NCI-H128 (cell line): ENCODE measurements at regions not wholly inside any gene's neighbourhood (a gene's known extent, or its start where the extent isn't known, plus 50 kb on each side); places are given as distances from the start of the nearest gene placed in this dataset.

Experiments
- DNase-seq: peaks from one replicate; lab custom pipeline; 2025; ENCODE audit not compliant: unreplicated experiment; lab: John Stamatoyannopoulos, UW

GRCh38 chr9:79286992-79287707 lies 284.6 kb upstream of the TLE4 start:
- DNase-seq: no peak

- DNase-seq: no peak
Measured at GRCh38 chr9:79287708-79288290, 284.0 kb upstream of the TLE4 start.

DNA sequence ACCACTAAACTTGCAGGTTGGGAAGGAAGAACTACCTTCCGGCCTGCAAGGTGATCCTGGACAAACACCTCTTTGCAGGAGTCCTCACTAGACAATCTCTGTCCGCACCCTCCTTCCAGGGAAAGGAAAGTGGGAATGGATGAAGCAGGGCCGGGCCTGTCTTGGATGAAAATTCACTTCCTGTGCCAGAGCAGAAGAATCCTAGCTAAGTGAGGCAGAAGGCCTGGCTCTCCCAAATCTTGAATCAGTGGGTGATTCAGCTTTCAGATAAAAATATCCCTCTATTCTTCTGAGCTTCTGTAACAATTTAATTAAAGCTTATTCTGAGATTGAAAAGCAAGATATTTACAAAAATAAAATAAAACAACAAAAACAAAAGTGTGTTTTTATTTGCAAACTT lies 281.9 kb upstream of the TLE4 start:
- DNase-seq: no peak

GRCh38 chr9:79292731-79293280 lies 279.0 kb upstream of the TLE4 start:
- DNase-seq: no peak

DNA sequence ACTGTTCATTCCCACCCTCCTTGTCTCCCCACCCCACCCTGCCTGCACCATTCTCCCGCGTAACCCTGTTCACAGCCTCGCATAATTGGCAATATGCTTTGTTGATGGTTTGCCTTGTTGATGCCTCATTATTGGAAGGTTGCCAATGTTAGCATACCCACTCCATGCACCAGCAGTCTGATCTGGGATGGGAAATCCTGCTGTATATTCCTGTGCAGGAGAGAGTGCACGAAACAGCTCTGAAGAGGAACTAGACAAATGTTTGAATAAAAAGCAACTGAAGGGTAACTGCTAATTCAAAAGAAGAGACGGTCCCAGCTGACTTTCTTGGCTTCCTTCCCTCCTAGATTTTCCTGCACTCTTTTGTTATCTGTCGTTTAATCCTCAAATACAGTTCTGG lies 271.7 kb upstream of the TLE4 start:
- peak; percentile 83 for DNase-seq

- no peak for DNase-seq
Measured at GRCh38 chr9:79301085-79301484, 270.7 kb upstream of the TLE4 start.

DNA sequence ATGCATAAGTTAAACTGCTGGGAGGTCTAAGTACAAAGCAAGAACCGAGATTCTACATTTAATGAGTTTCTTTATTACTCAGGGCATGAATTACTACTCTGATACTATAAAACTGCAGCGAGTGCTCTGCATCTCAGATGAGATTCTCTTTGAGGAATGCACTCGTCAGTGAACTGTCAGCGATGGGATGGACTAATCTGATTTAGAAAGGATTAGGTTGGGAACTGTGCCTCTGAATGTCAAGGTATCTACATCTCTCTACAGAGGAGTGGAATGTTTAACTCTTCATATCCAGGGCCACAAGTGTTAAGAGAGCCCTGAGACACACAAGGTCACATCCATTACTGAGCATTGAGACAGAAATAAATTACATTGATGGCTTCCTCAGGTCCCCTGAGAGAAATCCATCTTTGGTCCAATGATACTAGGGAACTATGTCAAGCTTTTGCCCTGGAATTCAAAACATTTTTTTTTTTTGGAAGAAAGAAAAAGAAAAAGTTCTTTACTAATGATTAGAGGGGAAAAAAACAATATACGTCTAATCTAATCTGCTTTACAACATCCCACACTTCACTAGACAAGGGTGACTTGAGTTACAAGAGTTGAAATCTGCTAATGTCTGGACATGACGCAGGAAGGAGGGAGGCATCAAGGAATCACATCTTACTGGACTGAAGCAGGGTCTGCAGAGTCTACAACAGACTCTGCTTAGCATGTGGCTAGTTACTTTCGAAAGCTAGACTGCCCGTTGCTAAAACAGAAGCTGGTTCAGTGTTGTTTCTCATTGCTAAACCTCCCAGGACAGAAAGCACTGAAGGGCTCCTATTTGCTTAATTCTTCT lies 270.0 kb upstream of the TLE4 start:
- DNase-seq: no peak

DNA sequence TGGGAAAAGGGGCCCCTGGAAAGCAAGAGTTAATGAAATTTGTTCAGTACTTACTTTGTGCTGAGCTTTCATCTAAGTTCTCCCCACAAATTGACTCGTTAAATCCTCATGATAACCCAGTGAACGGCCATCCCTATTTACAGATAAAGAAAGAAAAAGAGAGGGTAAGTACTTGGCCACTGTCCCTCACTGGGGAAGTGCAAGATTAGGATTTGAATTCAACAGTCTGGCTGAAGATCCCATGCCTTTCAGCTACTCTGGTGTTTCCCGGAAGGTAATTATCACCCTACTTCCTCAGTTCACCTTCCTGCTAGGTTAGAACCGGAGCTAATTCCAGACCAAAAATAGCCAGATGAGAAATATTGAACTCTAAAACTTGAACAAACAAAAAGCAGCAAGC lies 269.2 kb upstream of the TLE4 start:
- DNase-seq: no peak

- DNase-seq: no peak
Measured at GRCh38 chr9:79308012-79308411, 263.8 kb upstream of the TLE4 start.

DNA sequence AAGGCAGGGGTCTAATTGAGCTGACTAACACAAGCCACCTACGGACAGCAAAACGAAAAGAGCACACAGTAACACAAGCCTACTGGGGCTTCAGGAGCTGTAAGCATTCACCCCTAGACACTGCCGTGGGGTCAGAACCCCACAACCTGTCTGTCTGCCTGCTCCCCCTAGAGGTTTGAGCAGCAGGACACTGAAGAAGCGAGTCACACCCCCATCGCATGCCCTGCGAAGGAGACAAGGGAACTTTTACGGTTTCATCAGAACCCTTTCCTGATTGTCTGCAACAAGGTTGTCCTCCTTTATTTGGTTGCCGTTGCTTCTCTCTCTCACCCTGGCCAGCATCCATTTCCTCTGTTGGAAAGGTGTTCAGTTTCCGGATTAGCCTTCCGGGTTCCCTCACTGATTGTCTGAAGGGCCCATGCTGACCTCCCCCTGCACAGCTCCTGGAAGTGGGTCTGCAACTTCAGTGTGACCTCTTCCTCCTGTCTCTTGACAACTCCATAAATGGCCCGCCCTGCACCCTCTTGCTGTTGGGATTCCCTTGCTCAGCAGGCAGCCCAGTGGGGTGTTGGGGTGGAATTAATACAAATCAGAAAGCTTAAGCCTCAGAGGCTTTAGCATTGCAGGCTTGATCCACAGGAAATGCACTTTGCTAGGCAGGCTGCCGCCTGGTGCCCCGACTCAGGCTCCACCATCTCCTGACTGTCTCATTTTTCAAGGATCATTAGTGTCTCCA lies 258.9 kb upstream of the TLE4 start:
- DNase-seq: no peak

- no peak for DNase-seq
Measured at GRCh38 chr9:79325501-79325900, 246.3 kb upstream of the TLE4 start.

- no peak for DNase-seq
Measured at GRCh38 chr9:79329861-79330260, 241.9 kb upstream of the TLE4 start.

DNA sequence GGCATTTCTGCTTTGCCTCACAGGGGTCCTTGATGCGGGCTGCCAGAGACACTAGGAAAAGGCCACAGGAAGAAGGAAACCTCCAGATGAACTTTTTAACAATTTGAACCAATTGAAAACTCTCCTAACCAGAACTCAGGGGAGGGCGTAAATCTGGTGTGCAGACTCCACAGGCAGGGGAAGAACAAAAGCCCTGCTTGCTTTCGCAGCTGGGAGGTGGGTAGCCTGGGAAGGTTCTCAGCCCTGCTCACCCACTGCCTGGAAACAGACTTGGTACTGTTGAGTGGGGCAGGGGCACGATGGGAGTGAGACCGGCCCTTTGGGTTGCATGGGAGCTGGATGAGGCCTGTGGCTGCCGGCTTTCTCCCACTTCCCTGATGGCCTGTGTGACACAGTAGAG lies 237.8 kb upstream of the TLE4 start:
- DNase-seq: no peak

DNA sequence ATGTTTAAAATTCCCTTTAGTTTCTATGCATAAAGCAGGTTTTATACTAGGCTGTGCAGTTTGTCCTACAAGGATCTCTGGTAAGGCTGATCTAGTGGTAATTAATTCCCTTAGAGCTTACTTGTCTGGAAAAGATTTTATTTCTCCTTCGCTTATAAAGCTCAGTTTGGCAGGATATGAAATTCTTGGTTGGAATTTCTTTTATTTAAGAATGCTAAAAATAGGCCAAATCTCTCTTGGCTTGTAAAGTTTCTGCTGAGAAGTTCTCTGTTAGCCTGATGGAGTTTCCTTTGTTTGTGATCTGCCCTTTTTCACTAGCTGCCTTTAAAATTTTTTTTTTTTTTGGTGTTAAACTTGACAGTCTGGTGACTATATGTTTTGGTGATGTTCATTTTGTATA lies 237.1 kb upstream of the TLE4 start:
- DNase-seq: no peak

DNA sequence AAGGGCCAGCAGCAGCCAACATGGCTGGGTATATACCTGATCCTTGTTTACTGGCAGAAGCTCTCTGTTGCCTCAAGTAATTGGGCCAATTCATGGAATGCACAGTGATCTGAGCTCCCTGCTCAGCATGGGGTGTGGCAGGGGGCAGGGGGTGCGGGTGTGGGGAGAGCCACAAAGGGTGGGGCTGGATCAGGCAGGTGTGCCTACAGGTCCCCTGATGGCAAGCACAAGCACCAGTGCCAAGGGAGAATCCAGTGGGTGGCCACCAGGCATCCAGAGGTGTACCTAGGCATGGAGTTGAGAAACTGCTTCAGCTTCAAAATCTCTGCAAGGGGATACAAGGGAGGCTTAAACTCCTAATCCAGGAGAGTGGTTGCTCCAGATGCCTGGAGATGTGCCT lies 235.8 kb upstream of the TLE4 start:
- DNase-seq: no peak

GRCh38 chr9:79341561-79341960 lies 230.2 kb upstream of the TLE4 start:
- DNase-seq: no peak

DNA sequence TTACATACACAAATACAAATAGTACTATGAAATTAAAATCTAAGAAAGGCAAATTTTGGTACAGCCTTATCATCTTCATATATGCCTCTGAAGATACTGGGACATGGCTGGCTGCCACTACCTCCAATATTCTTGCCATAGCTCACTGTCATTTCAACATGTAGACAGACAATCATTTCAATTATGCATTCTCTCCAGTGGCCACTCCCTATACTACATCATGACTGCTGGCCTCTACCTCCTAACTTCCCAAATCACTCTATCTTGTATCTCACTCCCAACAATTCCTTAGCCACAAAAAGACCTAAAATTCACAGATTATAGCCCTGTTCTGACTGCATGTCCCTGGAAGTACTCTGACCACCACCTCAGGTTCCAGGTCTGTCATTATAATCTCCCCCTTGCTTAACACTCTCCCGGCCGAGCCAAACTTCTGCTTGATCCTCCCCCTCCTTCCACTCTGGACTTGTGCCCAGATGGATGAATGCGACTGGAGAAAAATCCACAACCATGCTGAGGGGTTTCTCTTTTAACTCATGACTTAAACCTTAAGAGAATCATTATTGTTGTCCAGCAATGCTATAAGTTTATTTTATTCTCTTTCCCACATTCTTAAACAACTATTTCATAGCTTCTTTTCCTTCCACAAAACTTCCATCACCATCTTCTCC lies 225.3 kb upstream of the TLE4 start:
- DNase-seq: no peak

GRCh38 chr9:79352322-79352721 lies 219.4 kb upstream of the TLE4 start:
- no peak for DNase-seq

DNA sequence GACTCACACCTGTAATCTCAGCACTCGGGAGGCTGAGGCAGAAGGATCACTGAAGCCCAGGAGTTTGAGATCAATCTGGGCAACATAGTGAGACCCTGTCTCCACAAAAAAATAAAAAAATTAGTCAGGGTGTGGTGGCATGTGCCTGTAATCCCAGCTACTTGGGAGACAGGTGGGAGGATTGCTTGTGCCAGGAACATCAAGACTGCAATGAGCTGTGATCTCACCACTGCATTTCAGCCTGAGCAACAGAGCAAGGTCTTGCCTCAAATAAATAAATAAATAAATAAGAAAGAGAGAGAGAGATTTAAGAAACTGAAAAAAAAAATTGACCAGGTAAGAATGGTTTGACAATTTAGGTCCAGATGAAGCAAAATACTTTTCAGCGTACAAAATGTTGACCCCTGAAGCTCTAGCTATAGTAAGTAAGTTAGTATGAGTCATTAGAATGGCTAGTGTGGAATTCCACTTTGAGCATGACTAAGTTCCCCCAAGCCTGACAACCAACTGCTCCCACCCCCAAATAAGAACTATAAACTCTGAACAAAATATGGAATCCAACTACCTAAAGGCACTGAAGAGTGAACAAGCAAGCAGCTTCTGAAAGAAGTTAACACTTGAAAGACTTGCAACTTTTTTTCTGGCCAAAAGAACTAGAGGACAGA lies 217.8 kb upstream of the TLE4 start:
- DNase-seq: no peak

GRCh38 chr9:79357194-79357593 lies 214.6 kb upstream of the TLE4 start:
- no peak for DNase-seq
